Progenitor cell of endocrine pancreas (in vitro differentiated cells): ENCODE measurements at regions not wholly inside any gene's neighbourhood (a gene's known extent, or its start where the extent isn't known, plus 50 kb on each side); places are given as distances from the start of the nearest gene placed in this dataset.

Source experiments
- DNase-seq: peaks from one replicate; pipeline ENCODE4 v3.0.0; 2021; ENCODE audit warnings: low spot score; ENCODE audit not compliant: unreplicated experiment
- H3K27ac Mint-ChIP-seq: 2 replicates; pipeline ENCODE4 v1.8.0; 2021; ENCODE audit warnings: mild to moderate bottlenecking, moderate library complexity, mixed read lengths
- H3K27me3 Mint-ChIP-seq: 2 replicates; pipeline ENCODE4 v1.8.0; 2021; ENCODE audit warnings: mixed read lengths
- H3K36me3 Mint-ChIP-seq: 2 replicates; pipeline ENCODE4 v1.8.0; 2022; ENCODE audit warnings: mixed read lengths; ENCODE audit not compliant: insufficient read depth
- H3K4me1 Mint-ChIP-seq: 2 replicates; pipeline ENCODE4 v1.8.0; 2021; ENCODE audit warnings: low read depth, mixed read lengths
- H3K4me3 Mint-ChIP-seq: 2 replicates; pipeline ENCODE4 v1.8.0; 2021; ENCODE audit warnings: low read depth, mild to moderate bottlenecking, moderate library complexity, mixed read lengths
- H3K9me3 Mint-ChIP-seq: 2 replicates; pipeline ENCODE4 v1.8.0; 2021; ENCODE audit warnings: low read depth, mixed read lengths
- TF ChIP-seq, protein P1 (sequence below): fragments of 200-600 bp; sonication (generic); IDR thresholded peaks from one replicate; pipeline ENCODE4 v1.5.0; 2021; ENCODE audit warnings: antibody characterized with exemption, mild to moderate bottlenecking; ENCODE audit not compliant: unreplicated experiment

DNA sequence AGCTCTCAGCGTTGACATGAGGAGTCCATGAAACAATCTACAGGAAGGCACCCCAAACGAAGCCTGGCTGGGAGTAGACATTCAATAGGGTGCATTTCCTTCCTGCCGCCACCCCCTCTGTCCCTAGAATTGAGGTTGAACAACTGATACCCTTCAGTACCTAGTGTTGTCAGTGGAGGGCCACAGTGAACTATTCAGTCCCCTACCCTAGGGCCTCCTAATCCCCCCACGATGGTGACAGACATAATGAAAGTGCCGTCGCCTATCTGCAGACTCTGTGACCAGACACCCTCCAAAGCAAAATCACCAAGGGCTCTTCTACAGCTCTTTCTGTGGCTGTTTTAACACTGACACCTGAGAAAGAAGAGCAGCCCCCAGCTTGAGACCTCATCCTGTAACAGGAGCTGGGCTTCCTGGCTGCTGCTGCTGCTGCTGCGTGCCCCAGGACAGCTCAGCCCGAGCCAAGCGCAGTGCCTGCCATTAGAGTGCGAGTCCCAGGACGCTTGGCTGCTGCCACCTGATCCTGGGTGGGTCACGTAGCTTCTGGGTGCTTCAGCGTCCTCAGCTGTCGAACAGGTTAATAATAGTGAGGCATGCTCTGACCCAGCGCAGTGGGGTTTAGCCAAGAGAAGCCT, 183.0 kb downstream of the ZBTB18 start:
- Mint-ChIP-seq H3K4me3 (no peak overlapping the region), H3K9me3 (peaks cover 5% of the 10 kb centered on the region)

DNA sequence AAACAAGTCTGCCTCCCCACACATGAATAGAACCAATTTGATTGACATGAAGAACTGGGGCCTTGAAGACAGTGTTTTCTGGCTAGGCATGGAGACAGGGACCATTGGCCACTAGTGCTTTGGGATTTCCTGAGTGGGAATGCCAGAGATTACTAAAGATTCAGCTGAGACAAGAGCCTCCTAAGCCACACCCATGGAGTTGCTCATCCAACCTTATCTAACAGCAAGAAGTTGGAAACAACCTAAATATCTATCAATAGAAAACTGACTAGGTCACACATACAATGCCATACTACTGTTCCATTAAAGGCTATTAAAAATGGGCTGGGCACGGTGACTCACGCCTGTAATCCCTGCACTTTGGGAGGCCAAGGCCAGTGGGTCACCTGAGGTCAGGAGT, 184.1 kb downstream of the ZBTB18 start:
- DNase-seq, result no peak
- no peak overlapping the region for H3K27ac Mint-ChIP-seq
- peaks cover 5% of the 10 kb centered on the region for H3K9me3 Mint-ChIP-seq
- peaks cover 4% of the 10 kb centered on the region for H3K4me1 Mint-ChIP-seq
- H3K4me3 Mint-ChIP-seq, result no peak overlapping the region
- TF ChIP-seq, protein P1, sequence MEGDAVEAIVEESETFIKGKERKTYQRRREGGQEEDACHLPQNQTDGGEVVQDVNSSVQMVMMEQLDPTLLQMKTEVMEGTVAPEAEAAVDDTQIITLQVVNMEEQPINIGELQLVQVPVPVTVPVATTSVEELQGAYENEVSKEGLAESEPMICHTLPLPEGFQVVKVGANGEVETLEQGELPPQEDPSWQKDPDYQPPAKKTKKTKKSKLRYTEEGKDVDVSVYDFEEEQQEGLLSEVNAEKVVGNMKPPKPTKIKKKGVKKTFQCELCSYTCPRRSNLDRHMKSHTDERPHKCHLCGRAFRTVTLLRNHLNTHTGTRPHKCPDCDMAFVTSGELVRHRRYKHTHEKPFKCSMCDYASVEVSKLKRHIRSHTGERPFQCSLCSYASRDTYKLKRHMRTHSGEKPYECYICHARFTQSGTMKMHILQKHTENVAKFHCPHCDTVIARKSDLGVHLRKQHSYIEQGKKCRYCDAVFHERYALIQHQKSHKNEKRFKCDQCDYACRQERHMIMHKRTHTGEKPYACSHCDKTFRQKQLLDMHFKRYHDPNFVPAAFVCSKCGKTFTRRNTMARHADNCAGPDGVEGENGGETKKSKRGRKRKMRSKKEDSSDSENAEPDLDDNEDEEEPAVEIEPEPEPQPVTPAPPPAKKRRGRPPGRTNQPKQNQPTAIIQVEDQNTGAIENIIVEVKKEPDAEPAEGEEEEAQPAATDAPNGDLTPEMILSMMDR, result no peak
- no peaks in the 10 kb centered on the region for H3K36me3 Mint-ChIP-seq
- peaks cover 21% of the 10 kb centered on the region for H3K27me3 Mint-ChIP-seq

More for the DNA sequence above, 183.0 kb downstream of the ZBTB18 start:
- Mint-ChIP-seq H3K27ac (no peak overlapping the region), H3K4me1 (peaks cover 4% of the 10 kb centered on the region), H3K27me3 (peaks cover 21% of the 10 kb centered on the region), H3K36me3 (no peaks in the 10 kb centered on the region)
- DNase-seq, result no peak
- TF ChIP-seq, protein P1, result no peak

DNA sequence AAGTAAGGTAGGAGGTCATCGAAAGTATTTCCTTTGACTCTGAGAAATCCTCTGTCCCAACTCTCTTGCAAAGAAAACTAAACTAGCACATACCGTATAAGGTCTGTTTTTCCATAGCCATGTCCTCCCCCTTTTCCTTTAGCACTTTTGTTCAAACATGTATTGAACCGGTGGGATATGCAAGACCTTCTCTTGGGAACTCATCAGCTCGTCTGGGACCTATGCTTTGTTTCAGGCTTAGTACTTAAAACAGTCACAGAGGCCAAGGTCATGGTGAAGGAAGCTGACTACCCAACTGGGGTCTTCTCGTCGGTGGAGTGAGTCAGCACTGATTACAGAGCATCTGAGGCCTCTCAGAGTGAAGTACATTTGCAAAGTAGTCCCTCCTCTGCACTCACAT, 185.0 kb downstream of the ZBTB18 start:
- TF ChIP-seq, protein P1, result no peak
- no peak for DNase-seq
- H3K4me1 Mint-ChIP-seq, result peaks cover 4% of the 10 kb centered on the region
- H3K4me3 Mint-ChIP-seq, result no peak overlapping the region
- H3K27me3 Mint-ChIP-seq, result peaks cover 20% of the 10 kb centered on the region
- peaks cover 5% of the 10 kb centered on the region for H3K9me3 Mint-ChIP-seq
- H3K27ac Mint-ChIP-seq, result no peak overlapping the region
- no peaks in the 10 kb centered on the region for H3K36me3 Mint-ChIP-seq

DNA sequence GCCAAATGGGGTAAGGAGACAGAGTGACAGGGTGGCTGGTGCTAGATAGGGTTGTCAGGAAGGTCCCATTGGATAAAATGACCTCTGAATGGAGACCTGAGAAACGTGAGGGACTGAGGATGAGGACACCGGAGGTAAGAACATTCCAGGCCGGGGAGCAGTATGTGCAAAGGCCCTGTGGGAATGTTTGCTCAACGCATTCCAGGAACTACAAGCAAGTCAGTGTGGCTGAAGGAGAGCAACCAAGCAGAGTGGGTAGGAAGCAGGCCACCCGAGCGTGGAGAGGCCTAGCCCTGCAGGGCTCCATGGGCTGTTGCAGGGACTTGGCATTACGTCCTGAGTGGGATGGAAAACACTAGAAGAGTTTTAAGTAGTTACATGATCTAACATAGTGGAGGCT, 185.6 kb downstream of the ZBTB18 start:
- TF ChIP-seq, protein P1, result no peak
- H3K9me3 Mint-ChIP-seq, result peaks cover 5% of the 10 kb centered on the region

DNA sequence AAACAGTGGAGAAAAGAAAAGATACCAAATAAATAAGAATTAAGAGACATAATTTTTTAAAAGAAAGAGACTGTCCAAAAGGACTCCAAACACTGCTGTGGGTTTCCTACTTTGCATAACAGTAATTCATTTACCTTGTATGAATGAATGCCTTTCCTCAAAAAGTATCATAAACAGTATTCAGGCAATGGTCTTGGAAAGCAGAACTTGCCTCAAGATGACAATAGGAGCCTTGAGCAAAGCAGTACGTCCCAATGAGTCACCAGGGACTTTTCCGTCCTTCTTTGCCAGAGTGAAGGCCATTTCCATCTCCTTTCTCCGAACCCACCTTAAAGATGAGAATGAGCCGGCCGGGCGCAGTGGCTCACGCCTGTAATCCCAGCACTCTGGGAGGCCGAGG, 186.4 kb downstream of the ZBTB18 start:
- H3K36me3 Mint-ChIP-seq, result no peaks in the 10 kb centered on the region
- peaks cover 5% of the 10 kb centered on the region for H3K9me3 Mint-ChIP-seq
- no peak overlapping the region for H3K27ac Mint-ChIP-seq
- peaks cover 10% of the 10 kb centered on the region for H3K27me3 Mint-ChIP-seq
- TF ChIP-seq, protein P1, result no peak
- no peak overlapping the region for H3K4me3 Mint-ChIP-seq
- no peaks in the 10 kb centered on the region for H3K4me1 Mint-ChIP-seq
- DNase-seq, result no peak

More for the DNA sequence above, 185.6 kb downstream of the ZBTB18 start:
- Mint-ChIP-seq H3K4me1 (peaks cover 2% of the 10 kb centered on the region), H3K27ac (no peak overlapping the region), H3K36me3 (no peaks in the 10 kb centered on the region), H3K27me3 (peaks cover 15% of the 10 kb centered on the region), H3K4me3 (no peak overlapping the region)
- DNase-seq, result no peak
